ENCODE measurements at regions not wholly inside any gene's neighbourhood (a gene's known extent, or its start where the extent isn't known, plus 50 kb on each side); places are given as distances from the start of the nearest gene placed in this dataset.
A peak's percentile ranks its signal among the peaks of the same experiment; 100 is the strongest.

DNA sequence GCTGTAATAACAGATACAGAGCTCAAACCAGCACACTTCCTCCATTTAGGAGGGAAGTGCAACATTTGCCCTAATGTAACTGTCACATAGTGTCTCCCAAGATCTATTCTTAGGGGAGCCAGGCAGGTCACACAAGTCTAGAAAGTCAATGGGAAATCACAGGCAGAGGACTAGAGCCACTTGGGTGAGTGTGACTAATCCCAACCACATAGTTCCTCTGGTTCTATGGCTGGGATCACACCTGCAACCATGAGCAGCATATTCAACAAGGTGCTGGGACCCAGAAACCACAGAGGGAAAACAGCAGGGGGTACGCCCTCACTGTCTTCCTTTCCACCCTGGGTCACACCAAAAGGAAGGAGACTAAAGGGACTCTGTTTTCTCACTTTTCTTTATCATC lies 66.8 kb upstream of the TACR3 start (continued):
- TF ChIP-seq CHAMP1 (IDR thresholded peaks at IDR 0.05) (no peak), MEF2D (tag; conservative IDR thresholded peaks at IDR 0.05; ENCODE audit: low read depth) (no peak), ZNF507 (tag; conservative IDR thresholded peaks at IDR 0.05) (no peak)

GRCh38 chr4:103786014-103786413 lies 66.2 kb upstream of the TACR3 start:
- no peaks in the 10 kb centered on the region for H3K27me3 ChIP-seq (ENCODE audit: control insufficient read depth in 2 of 2, insufficient read depth in 2 of 2, low read length in 2 of 2)
- no peaks in the 10 kb centered on the region for H3K36me3 ChIP-seq (ENCODE audit: control insufficient read depth, insufficient read depth, low read length)
- WGBS (ENCODE audit: insufficient coverage, low coverage, missing lambda C conversion rate): 4% methylated on average over 2 of the region's 2 CpGs
- H3K4me2 ChIP-seq (ENCODE audit: insufficient read depth, low read length): no peak overlapping the region
- no TSS peak for BruUV-seq (replicated peaks)
- H3K9me1 ChIP-seq (ENCODE audit: control insufficient read depth, insufficient read depth, low read length): no peaks in the 10 kb centered on the region
- H3K9me3 ChIP-seq (replicated peaks; ENCODE audit: control insufficient read depth, insufficient read depth, low read depth, low read length): no peaks in the 10 kb centered on the region
- ChIA-PET POLR2A (no interaction called here), CTCF (ENCODE audit: low intra/inter-chr PET ratio) (interaction anchor here (0.5 to 1.6 kb wide), 2 partner anchors 580 to 582 kb away, joined by 3 to 5 read pairs; no protein-coding TSS in a partner anchor)
- H3K4me1 ChIP-seq (replicated peaks in 1 of 2; ENCODE audit: control insufficient read depth in 2 of 2, insufficient read depth in 2 of 2, low read length in 2 of 2): no peaks in the 10 kb centered on the region
- in situ Hi-C loops (cut with MboI) (loop anchor here (25.0 kb wide), 1 partner anchor 574 kb away; no protein-coding TSS in a partner anchor), intact Hi-C loops (cut with micrococcal nuclease) (loop anchor here (2.0 to 5.0 kb wide), 2 partner anchors 579 to 679 kb away; no protein-coding TSS in a partner anchor)
- H3K4me3 ChIP-seq: no peak overlapping the region
- H3K27ac ChIP-seq (ENCODE audit: extremely low read depth, low read depth, low read length): no peak overlapping the region
- no peak overlapping the region for H3K9ac ChIP-seq (ENCODE audit: insufficient read depth in 1 of 2, low read depth in 2 of 2, low read length in 2 of 2)
- DNase-seq (ENCODE audit: extremely low read depth in 1 of 4, low spot score in 3 of 4): peak; percentile 12 to 57 (median 12)
- H3K79me2 ChIP-seq (ENCODE audit: control insufficient read depth, insufficient read depth, low read length): no peaks in the 10 kb centered on the region
- no peak overlapping the region for H2AFZ ChIP-seq (ENCODE audit: low read depth, low read length)
- no peaks in the 10 kb centered on the region for H4K20me1 ChIP-seq (replicated peaks; ENCODE audit: control insufficient read depth, insufficient read depth, low read length)
- ATAC-seq: peak; percentile 71
- peak; percentile 75 for FAIRE-seq
- TF ChIP-seq GABPB2 (CRISPR knock-in tag; conservative IDR thresholded peaks at IDR 0.05) (no peak), ZNF212 (CRISPR knock-in tag; IDR thresholded peaks at IDR 0.05) (no peak), DIDO1 (tag; IDR thresholded peaks at IDR 0.05; ENCODE audit: low read depth) (no peak), ZKSCAN3 (CRISPR knock-in tag; IDR thresholded peaks at IDR 0.05) (no peak), ZNF197 (CRISPR knock-in tag; IDR thresholded peaks at IDR 0.05; ENCODE audit: low read depth) (no peak), CHD2 (IDR thresholded peaks at IDR 0.05; ENCODE audit: low read depth, low read length) (no peak), NCOR1 (IDR thresholded peaks at IDR 0.05) (no peak)
- TF ChIP-seq, protein P1, sequence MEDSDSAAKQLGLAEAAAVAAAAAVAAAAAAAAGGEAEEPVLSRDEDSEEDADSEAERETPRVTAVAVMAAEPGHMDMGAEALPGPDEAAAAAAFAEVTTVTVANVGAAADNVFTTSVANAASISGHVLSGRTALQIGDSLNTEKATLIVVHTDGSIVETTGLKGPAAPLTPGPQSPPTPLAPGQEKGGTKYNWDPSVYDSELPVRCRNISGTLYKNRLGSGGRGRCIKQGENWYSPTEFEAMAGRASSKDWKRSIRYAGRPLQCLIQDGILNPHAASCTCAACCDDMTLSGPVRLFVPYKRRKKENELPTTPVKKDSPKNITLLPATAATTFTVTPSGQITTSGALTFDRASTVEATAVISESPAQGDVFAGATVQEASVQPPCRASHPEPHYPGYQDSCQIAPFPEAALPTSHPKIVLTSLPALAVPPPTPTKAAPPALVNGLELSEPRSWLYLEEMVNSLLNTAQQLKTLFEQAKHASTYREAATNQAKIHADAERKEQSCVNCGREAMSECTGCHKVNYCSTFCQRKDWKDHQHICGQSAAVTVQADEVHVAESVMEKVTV (CRISPR knock-in tag; IDR thresholded peaks at IDR 0.05): 0 out of 2 replicates have a peak, but pooled peaks have one; percentile 12
